H1 (cell line): ENCODE measurements at regions not wholly inside any gene's neighbourhood (a gene's known extent, or its start where the extent isn't known, plus 50 kb on each side); places are given as distances from the start of the nearest gene placed in this dataset.

Experiments used
- CTCF ChIA-PET: fragments of 300-600 bp; sonication (Branson Sonifier 250); formaldehyde crosslinking; loops from one replicate; lab custom pipeline; 2021; ENCODE audit not compliant: partially characterized antibody; lab: Charles Lee
- POLR2A ChIA-PET: fragments of 300-600 bp; sonication (Branson Sonifier 250); formaldehyde crosslinking; loops from one replicate; lab custom pipeline; 2021; ENCODE audit warnings: inconsistent platforms; ENCODE audit not compliant: partially characterized antibody; lab: Charles Lee
- DNase-seq, 2 experiments: peaks; one replicate each; pipeline versions ENCODE4 v3.0.0 to v3.0.0-alpha.2; 2010 to 2022; ENCODE audit warnings: low spot score in 2 of 2, low read depth in 1 of 2, mixed read lengths in 1 of 2
- FAIRE-seq: peaks from 2 replicates; lab custom pipeline; 2011; peaks lifted over from hg19 to GRCh38; lab: Jason Lieb, UNC
- H2AFZ ChIP-seq: 2 replicates; pipeline ENCODE4 v1.8.1; 2012; ENCODE audit warnings: low read length, inconsistent platforms
- H2AK5ac ChIP-seq: 2 replicates; pipeline ENCODE4 v1.6.1; 2013; ENCODE audit warnings: low read depth, low read length
- H2BK120ac ChIP-seq: replicated peaks from 2 replicates; pipeline ENCODE3; 2013; ENCODE audit warnings: low read depth, low read length, inconsistent platforms
- H2BK12ac ChIP-seq: 2 replicates; pipeline ENCODE4 v1.6.1; 2013; ENCODE audit warnings: low read depth, low read length
- H2BK15ac ChIP-seq: 2 replicates; pipeline ENCODE4 v1.6.1; 2013; ENCODE audit warnings: low read length
- H2BK20ac ChIP-seq: 2 replicates; pipeline ENCODE4 v1.6.1; 2013; ENCODE audit warnings: low read length
- H2BK5ac ChIP-seq: 2 replicates; pipeline ENCODE4 v1.6.1; 2013; ENCODE audit warnings: low read depth, low read length
- H3K14ac ChIP-seq: 2 replicates; pipeline ENCODE4 v1.6.1; 2013; ENCODE audit warnings: inconsistent platforms; ENCODE audit not compliant: insufficient read length
- H3K18ac ChIP-seq: 2 replicates; pipeline ENCODE4 v1.6.1; 2013; ENCODE audit warnings: low read length; ENCODE audit errors: extremely low read depth
- H3K23ac ChIP-seq: 2 replicates; pipeline ENCODE4 v1.6.1; 2013; ENCODE audit warnings: inconsistent platforms; ENCODE audit not compliant: insufficient read length
- H3K23me2 ChIP-seq: 2 replicates; pipeline ENCODE4 v1.6.1; 2013; ENCODE audit warnings: low read depth, low read length
- H3K27ac ChIP-seq: 2 replicates; pipeline ENCODE4 v1.6.1; 2011; ENCODE audit warnings: low read depth, low read length, inconsistent platforms
- H3K27me3 ChIP-seq, 4 experiments: replicated peaks in 1 of 4; 1 replicate in 1 of 4; 2 replicates in 3 of 4; pipeline versions ENCODE4 v1.6.1 to v1.8.1; 2011 to 2013; ENCODE audit warnings: low read length in 3 of 4, mild to moderate bottlenecking in 3 of 4, inconsistent platforms in 2 of 4, mixed read lengths in 2 of 4, moderate library complexity in 1 of 4; ENCODE audit not compliant: control insufficient read depth in 3 of 4, insufficient read depth in 3 of 4; ENCODE audit errors: extremely low read depth in 1 of 4
- H3K36me3 ChIP-seq, 4 experiments: 2 replicates each; pipeline versions ENCODE4 v1.6.1 to v1.8.1; 2011 to 2013; ENCODE audit warnings: mild to moderate bottlenecking in 4 of 4, low read length in 3 of 4, moderate library complexity in 2 of 4, control low read depth in 1 of 4, inconsistent platforms in 1 of 4; ENCODE audit not compliant: insufficient read depth in 4 of 4, control insufficient read depth in 2 of 4
- H3K4ac ChIP-seq: replicated peaks from 2 replicates; pipeline ENCODE3; 2013; ENCODE audit warnings: low read length, low read depth, mixed read lengths, inconsistent platforms; ENCODE audit not compliant: insufficient read length
- H3K4me1 ChIP-seq, 4 experiments: replicated peaks in 1 of 4; 1 replicate in 1 of 4; 2 replicates in 3 of 4; pipeline versions ENCODE4 v1.6.1 to v1.8.1; 2011 to 2013; ENCODE audit warnings: low read length in 3 of 4, inconsistent platforms in 2 of 4, mixed read lengths in 1 of 4; ENCODE audit not compliant: insufficient read depth in 4 of 4, control insufficient read depth in 3 of 4
- H3K4me2 ChIP-seq, 2 experiments: 2 replicates each; pipeline versions ENCODE4 v1.6.1 to v1.8.1; 2011 to 2013; ENCODE audit warnings: low read depth in 2 of 2, low read length in 2 of 2, control low read depth in 1 of 2, inconsistent platforms in 1 of 2, mild to moderate bottlenecking in 1 of 2; ENCODE audit not compliant: insufficient read depth in 1 of 2
- H3K4me3 ChIP-seq, 4 experiments: fragments of 200-600, 300-600 bp in 1 of 4; sonication (generic), shearing (Covaris generic), sonication (Bioruptor Twin) in 1 of 4; 2 replicates each; pipeline versions ENCODE4 v1.5.1 to v1.8.1; 2011 to 2016; ENCODE audit warnings: low read length in 4 of 4, low read depth in 3 of 4, control low read depth in 2 of 4, inconsistent platforms in 2 of 4, mild to moderate bottlenecking in 2 of 4, mixed read lengths in 1 of 4, moderate library complexity in 1 of 4; ENCODE audit not compliant: insufficient read depth in 2 of 4; ENCODE audit errors: extremely low read depth in 1 of 4
- H3K56ac ChIP-seq: replicated peaks from 2 replicates; pipeline ENCODE3; 2013; ENCODE audit warnings: low read depth, mild to moderate bottlenecking, mixed read lengths, low read length, inconsistent platforms; ENCODE audit not compliant: insufficient read length
- H3K79me1 ChIP-seq: 2 replicates; pipeline ENCODE4 v1.6.1; 2013; ENCODE audit warnings: low read depth, low read length, control low read depth
- H3K79me2 ChIP-seq, 2 experiments: 2 replicates each; pipeline versions ENCODE4 v1.6.1 to v1.8.1; 2012 to 2013; ENCODE audit warnings: low read length in 2 of 2, mild to moderate bottlenecking in 2 of 2, inconsistent platforms in 1 of 2; ENCODE audit not compliant: insufficient read depth in 2 of 2, control insufficient read depth in 1 of 2
- H3K9ac ChIP-seq, 4 experiments: replicated peaks in 1 of 4; 1 replicate in 1 of 4; 2 replicates in 3 of 4; pipeline versions ENCODE4 v1.6.1 to v1.8.1; 2011 to 2013; ENCODE audit warnings: low read depth in 3 of 4, low read length in 3 of 4, control low read depth in 2 of 4, mild to moderate bottlenecking in 2 of 4, moderate library complexity in 2 of 4, inconsistent platforms in 1 of 4; ENCODE audit errors: extremely low read depth in 1 of 4
- H3K9me3 ChIP-seq, 2 experiments: 2 replicates each; pipeline versions ENCODE4 v1.6.1 to v1.8.1; 2012 to 2013; ENCODE audit warnings: mild to moderate bottlenecking in 2 of 2, moderate library complexity in 2 of 2, control low read depth in 1 of 2, inconsistent platforms in 1 of 2, low read depth in 1 of 2, low read length in 1 of 2, mixed read lengths in 1 of 2; ENCODE audit not compliant: insufficient read depth in 2 of 2
- H4K20me1 ChIP-seq, 2 experiments: replicated peaks in 1 of 2; 2 replicates each; pipeline versions ENCODE3 to v1.8.1; 2011 to 2013; ENCODE audit warnings: inconsistent platforms in 2 of 2, low read length in 2 of 2, mild to moderate bottlenecking in 1 of 2; ENCODE audit not compliant: insufficient read depth in 2 of 2, control insufficient read depth in 1 of 2
- H4K5ac ChIP-seq: 2 replicates; pipeline ENCODE4 v1.6.1; 2013; ENCODE audit warnings: low read length, low read depth, mixed read lengths, inconsistent platforms; ENCODE audit not compliant: insufficient read length
- H4K8ac ChIP-seq: 2 replicates; pipeline ENCODE4 v1.8.0; 2013; ENCODE audit warnings: mild to moderate bottlenecking, moderate library complexity, low read length, inconsistent platforms; ENCODE audit not compliant: insufficient read depth; ENCODE audit errors: extremely low read depth
- H4K91ac ChIP-seq: replicated peaks from 2 replicates; pipeline ENCODE3; 2013; ENCODE audit warnings: low read length, mixed read lengths, inconsistent platforms; ENCODE audit not compliant: insufficient read length
- CHD2 ChIP-seq: IDR thresholded peaks from 2 replicates; pipeline ENCODE4 v1.6.1; 2012; ENCODE audit warnings: low read length, improper control_type of control experiment
- JUN ChIP-seq: IDR thresholded peaks from 2 replicates; pipeline ENCODE4 v1.6.1; 2011; ENCODE audit warnings: low read depth, mild to moderate bottlenecking, improper control_type of control experiment, low read length
- KDM5A ChIP-seq: fragments of 200-600 bp; IDR thresholded peaks from 2 replicates; pipeline ENCODE4 v1.7.1; 2012; ENCODE audit warnings: mild to moderate bottlenecking, low read length, inconsistent platforms, mixed read lengths
- POLR2A ChIP-seq, 2 experiments: IDR thresholded peaks; 1 replicate in 1 of 2; 2 replicates in 1 of 2; pipeline ENCODE4 v1.6.1; 2011; ENCODE audit warnings: low read depth in 2 of 2, low read length in 2 of 2, mild to moderate bottlenecking in 2 of 2; ENCODE audit errors: control extremely low read depth in 1 of 2
- POU5F1 ChIP-seq: IDR thresholded peaks from 2 replicates; pipeline ENCODE4 v1.6.1; 2011; ENCODE audit warnings: low read depth, mild to moderate bottlenecking, low read length, moderate library complexity
- WGBS, 2 experiments: shearing (Covaris generic) in 1 of 2; methylation state at CpG; one replicate each; pipeline versions ENCODE4 v1.1.6 to v1.1.7; 2013 to 2015; ENCODE audit warnings: low lambda C conversion rate in 2 of 2, mixed read lengths in 2 of 2, inconsistent platforms in 1 of 2, low coverage in 1 of 2, missing lambda C conversion rate in 1 of 2; ENCODE audit not compliant: insufficient replicate concordance in 2 of 2, insufficient coverage in 1 of 2, insufficient read length in 1 of 2; ENCODE audit errors: extremely low coverage in 1 of 2, missing lambda C conversion rate in 1 of 2; 5-methylcytosine and 5-hydroxymethylcytosine counted together

- Histone ChIP-seq H3K4ac (no peak overlapping the region), H3K4me2 (no peak overlapping the region), H2AK5ac (no peak overlapping the region), H3K4me1 (peaks cover 0 to 12% (median 8%) of the 10 kb centered on the region in 4 experiments; a peak in 6 of 7 replicates), H2AFZ (no peak overlapping the region), H4K8ac (no peak overlapping the region), H3K4me3 (no peak overlapping the region), H4K5ac (no peak overlapping the region), H2BK20ac (no peak overlapping the region), H2BK12ac (no peak overlapping the region), H3K9ac (no peak overlapping the region), H3K36me3 (no peaks in the 10 kb centered on the region), H3K23me2 (peaks cover under 1% of the 10 kb centered on the region; the same call in 1 of the 2 replicates)
- WGBS, 2 experiments: 97% methylated on average over 15 of the region's 15 CpGs; no CpG with 5 or more reads in 1 of the 2 experiments
- TF ChIP-seq POU5F1 (no peak), KDM5A (no peak), POLR2A (IDR thresholded peaks at IDR 0.05; ENCODE audit: control extremely low read depth in 1 of 2, low read depth in 2 of 2, low read length in 2 of 2) (no peak), JUN (no peak), CHD2 (no peak)
- TF ChIP-seq, all 59 proteins: peak for 0
- H3K79me2 ChIP-seq: no peaks in the 10 kb centered on the region
- DNase-seq (no peak), FAIRE-seq (no peak)
- H2BK15ac ChIP-seq: no peak overlapping the region
- no peak overlapping the region for H3K56ac ChIP-seq
- no peak overlapping the region for H3K27ac ChIP-seq
- no peak overlapping the region for H3K23ac ChIP-seq
- POLR2A ChIA-PET: no interaction called here
- H3K18ac ChIP-seq: no peak overlapping the region
- H4K91ac ChIP-seq: no peak overlapping the region
- H2BK5ac ChIP-seq: no peak overlapping the region
- no peak overlapping the region for H3K14ac ChIP-seq
- no peaks in the 10 kb centered on the region for H3K27me3 ChIP-seq
- CTCF ChIA-PET: interaction anchor here (0.6 to 1.2 kb wide), 3 partner anchors 9 to 836 kb away, joined by 3 to 4 read pairs (median 3); no protein-coding TSS in a partner anchor
- no peaks in the 10 kb centered on the region for H4K20me1 ChIP-seq
- no peak overlapping the region for H2BK120ac ChIP-seq
- H3K79me1 ChIP-seq: no peaks in the 10 kb centered on the region
- H3K9me3 ChIP-seq: no peaks in the 10 kb centered on the region
These were observed 1054.3 kb downstream of the VRK1 start for GRCh38 chr14:97851428-97851995.
